Stimulated activated CD4-positive, alpha-beta T cell treated with anti-CD3 and anti-CD28 coated beads, TNF-alpha, amount 100 ng/mL, for 48 hours (primary cell): ENCODE measurements at regions not wholly inside any gene's neighbourhood (a gene's known extent, or its start where the extent isn't known, plus 50 kb on each side); places are given as distances from the start of the nearest gene placed in this dataset.
"Not testable (repeated sequence)": the region's sequence is repeated elsewhere in the genome, so short reads cannot be mapped to it uniquely, and the experiment has no call there.

ENCODE experiments used
- DNase-seq, 3 donors: peaks; one replicate each; pipeline ENCODE4 v3.0.0-alpha.2; 2020; ENCODE audit warnings: low read depth in 3 of 3

- no peak for DNase-seq
Observed at GRCh38 chr21:17279663-17280062, 233.2 kb upstream of the CXADR start.

GRCh38 chr21:17293016-17293562, 219.8 kb upstream of the CXADR start:
- DNase-seq: not testable (repeated sequence)

- no peak for DNase-seq
Observed at GRCh38 chr21:17295997-17296396, 216.8 kb upstream of the CXADR start.

- DNase-seq: not testable (repeated sequence)
Observed at GRCh38 chr21:17299576-17299975, 213.3 kb upstream of the CXADR start.

- DNase-seq: not testable (repeated sequence)
Observed at GRCh38 chr21:17327715-17328114, 185.1 kb upstream of the CXADR start.

- DNase-seq: no peak
Observed at GRCh38 chr21:17334484-17334883, 178.4 kb upstream of the CXADR start.

- DNase-seq: no peak
Observed at GRCh38 chr21:17340081-17340480, 172.8 kb upstream of the CXADR start.

GRCh38 chr21:17343055-17343454, 169.8 kb upstream of the CXADR start:
- DNase-seq: no peak

GRCh38 chr21:17348357-17348756, 164.5 kb upstream of the CXADR start:
- DNase-seq: no peak

- no peak for DNase-seq
Observed at GRCh38 chr21:17348849-17349248, 164.0 kb upstream of the CXADR start.

- no peak for DNase-seq
Observed at GRCh38 chr21:17351766-17352165, 161.1 kb upstream of the CXADR start.

- DNase-seq: no peak
Observed at GRCh38 chr21:17352996-17353655, 159.7 kb upstream of the CXADR start.

GRCh38 chr21:17359781-17360180, 153.1 kb upstream of the CXADR start:
- no peak for DNase-seq

GRCh38 chr21:17368748-17369363, 144.0 kb upstream of the CXADR start:
- no peak for DNase-seq

GRCh38 chr21:17370263-17370662, 142.6 kb upstream of the CXADR start:
- DNase-seq: no peak

GRCh38 chr21:17370916-17371315, 141.9 kb upstream of the CXADR start:
- no peak for DNase-seq

- DNase-seq: no peak
Observed at GRCh38 chr21:17371450-17371849, 141.4 kb upstream of the CXADR start.

- no peak for DNase-seq
Observed at GRCh38 chr21:17372200-17372599, 140.6 kb upstream of the CXADR start.

GRCh38 chr21:17386498-17386897, 126.3 kb upstream of the CXADR start:
- no peak for DNase-seq

- DNase-seq: peak; percentile 5 to 39 (median 19)
Observed at GRCh38 chr21:17387030-17387617, 125.7 kb upstream of the CXADR start.

- DNase-seq: no peak
Observed at GRCh38 chr21:17388226-17388625, 124.6 kb upstream of the CXADR start.

GRCh38 chr21:17389311-17389710, 123.5 kb upstream of the CXADR start:
- DNase-seq: no peak

- no peak for DNase-seq
Observed at GRCh38 chr21:17390569-17390968, 122.3 kb upstream of the CXADR start.
